GM23338 (cell line): ENCODE measurements at regions not wholly inside any gene's neighbourhood (a gene's known extent, or its start where the extent isn't known, plus 50 kb on each side); places are given as distances from the start of the nearest gene placed in this dataset.

Experiments
- ATAC-seq: fragments of 200-7000 bp; cut with Tn5 transposase; 3 replicates; pipeline ENCODE4 v1.9.1; 2020
- DNase-seq: peaks from one replicate; pipeline ENCODE4 v3.0.0-alpha.2; 2015; ENCODE audit warnings: low spot score
- H2AFZ ChIP-seq: fragments of 200-600 bp; sonication (generic); 2 replicates; pipeline ENCODE4 v1.8.0; 2016; ENCODE audit warnings: antibody characterized with exemption, mild to moderate bottlenecking, moderate library complexity
- H3F3A ChIP-seq: fragments of 200-600 bp; sonication (generic); replicated peaks from 2 replicates; pipeline ENCODE4 v1.8.0; 2017; ENCODE audit warnings: antibody characterized with exemption, mixed run types, low read depth
- H3K27ac ChIP-seq: fragments of 200-600 bp; sonication (generic); 2 replicates; pipeline ENCODE4 v1.6.1; 2016; ENCODE audit warnings: low read depth
- H3K27me3 ChIP-seq: fragments of 200-600 bp; sonication (generic); 2 replicates; pipeline ENCODE4 v1.8.0; 2016; ENCODE audit warnings: mild to moderate bottlenecking, mixed run types, moderate library complexity; ENCODE audit not compliant: insufficient read depth
- H3K36me3 ChIP-seq: fragments of 200-600 bp; sonication (generic); 2 replicates; pipeline ENCODE4 v1.8.0; 2016; ENCODE audit warnings: mild to moderate bottlenecking; ENCODE audit not compliant: insufficient read depth
- H3K4me1 ChIP-seq: fragments of 200-600 bp; sonication (generic); 2 replicates; pipeline ENCODE4 v1.8.0; 2016; ENCODE audit warnings: mild to moderate bottlenecking, moderate library complexity; ENCODE audit not compliant: insufficient read depth
- H3K4me2 ChIP-seq: fragments of 200-600 bp; sonication (generic); 2 replicates; pipeline ENCODE4 v1.7.1; 2017; ENCODE audit warnings: mixed run types
- H3K4me3 ChIP-seq: fragments of 200-600 bp; sonication (generic); 2 replicates; pipeline ENCODE4 v1.6.1; 2016; ENCODE audit warnings: mixed run types
- H3K79me2 ChIP-seq: fragments of 200-600 bp; sonication (generic); replicated peaks from 2 replicates; pipeline ENCODE4 v1.8.0; 2017; ENCODE audit warnings: mild to moderate bottlenecking; ENCODE audit not compliant: insufficient read depth
- H3K9me2 ChIP-seq: fragments of 200-600 bp; sonication (generic); 2 replicates; pipeline ENCODE4 v1.8.0; 2017; ENCODE audit not compliant: insufficient read depth
- H4K20me1 ChIP-seq: fragments of 200-600 bp; sonication (generic); replicated peaks from 2 replicates; pipeline ENCODE4 v1.8.0; 2017; ENCODE audit warnings: mild to moderate bottlenecking; ENCODE audit not compliant: insufficient read depth
- H3K27ac Mint-ChIP-seq: 2 replicates; pipeline ENCODE4 v1.8.0; 2020; ENCODE audit warnings: inconsistent platforms, mild to moderate bottlenecking, moderate library complexity, mixed read lengths
- H3K27me3 Mint-ChIP-seq: 3 replicates; pipeline ENCODE4 v1.8.0; 2022; ENCODE audit warnings: low read depth, mild to moderate bottlenecking, moderate library complexity, mixed read lengths, inconsistent platforms; ENCODE audit not compliant: insufficient read depth, poor library complexity
- H3K36me3 Mint-ChIP-seq: 3 replicates; pipeline ENCODE4 v1.8.0; 2021; ENCODE audit warnings: low read depth, mild to moderate bottlenecking, inconsistent platforms, moderate library complexity, mixed read lengths
- H3K4me1 Mint-ChIP-seq: 3 replicates; pipeline ENCODE4 v1.8.0; 2020; ENCODE audit warnings: mild to moderate bottlenecking, inconsistent platforms, mixed read lengths
- H3K4me3 Mint-ChIP-seq: 3 replicates; pipeline ENCODE4 v1.8.0; 2021; ENCODE audit warnings: moderate library complexity, mild to moderate bottlenecking, inconsistent platforms, mixed read lengths
- H3K9me3 Mint-ChIP-seq: 3 replicates; pipeline ENCODE4 v1.8.0; 2020; ENCODE audit warnings: moderate library complexity, mild to moderate bottlenecking, inconsistent platforms, mixed read lengths
- CREB1 ChIP-seq: fragments of 250-450 bp; sonication (Bioruptor Pico); IDR thresholded peaks from 2 replicates; pipeline ENCODE4 v1.5.0; 2020; ENCODE audit warnings: low read depth, mild to moderate bottlenecking, moderate library complexity
- EZH2 ChIP-seq: fragments of 200-600 bp; sonication (generic); IDR thresholded peaks from one replicate; pipeline ENCODE4 v1.8.0; 2017; ENCODE audit warnings: antibody characterized with exemption, mild to moderate bottlenecking, low read depth; ENCODE audit not compliant: unreplicated experiment
- NANOG ChIP-seq: IDR thresholded peaks from 2 replicates; pipeline ENCODE4 v1.6.1; 2016; ENCODE audit warnings: antibody characterized with exemption, borderline replicate concordance
- POLR2AphosphoS5 ChIP-seq: IDR thresholded peaks from 2 replicates; pipeline ENCODE4 v1.6.1; 2016; ENCODE audit warnings: antibody characterized with exemption, low read depth
- ZNF114 ChIP-seq: fragments of 250-450 bp; sonication (Bioruptor Pico); IDR thresholded peaks from 2 replicates; pipeline ENCODE4 v1.5.0; 2020; ENCODE audit warnings: mild to moderate bottlenecking, moderate library complexity
- TF ChIP-seq, protein P1 (sequence below): fragments of 250-450 bp; sonication (Bioruptor Pico); IDR thresholded peaks from 2 replicates; pipeline ENCODE4 v1.5.0; 2020; ENCODE audit warnings: mild to moderate bottlenecking, moderate library complexity
- TF ChIP-seq, protein P2 (sequence below): IDR thresholded peaks from 2 replicates; pipeline ENCODE4 v1.6.1; 2016; ENCODE audit warnings: antibody characterized with exemption
- TF ChIP-seq, protein P3 (sequence below), 2 experiments: fragments of 200-600 bp in 1 of 2; sonication (generic) in 1 of 2; conservative IDR thresholded peaks; 2 replicates each; pipeline versions ENCODE4 v1.5.1 to v1.6.1; 2016 to 2017; ENCODE audit warnings: antibody characterized with exemption in 2 of 2, low read depth in 2 of 2, mild to moderate bottlenecking in 2 of 2, moderate library complexity in 1 of 2

DNA sequence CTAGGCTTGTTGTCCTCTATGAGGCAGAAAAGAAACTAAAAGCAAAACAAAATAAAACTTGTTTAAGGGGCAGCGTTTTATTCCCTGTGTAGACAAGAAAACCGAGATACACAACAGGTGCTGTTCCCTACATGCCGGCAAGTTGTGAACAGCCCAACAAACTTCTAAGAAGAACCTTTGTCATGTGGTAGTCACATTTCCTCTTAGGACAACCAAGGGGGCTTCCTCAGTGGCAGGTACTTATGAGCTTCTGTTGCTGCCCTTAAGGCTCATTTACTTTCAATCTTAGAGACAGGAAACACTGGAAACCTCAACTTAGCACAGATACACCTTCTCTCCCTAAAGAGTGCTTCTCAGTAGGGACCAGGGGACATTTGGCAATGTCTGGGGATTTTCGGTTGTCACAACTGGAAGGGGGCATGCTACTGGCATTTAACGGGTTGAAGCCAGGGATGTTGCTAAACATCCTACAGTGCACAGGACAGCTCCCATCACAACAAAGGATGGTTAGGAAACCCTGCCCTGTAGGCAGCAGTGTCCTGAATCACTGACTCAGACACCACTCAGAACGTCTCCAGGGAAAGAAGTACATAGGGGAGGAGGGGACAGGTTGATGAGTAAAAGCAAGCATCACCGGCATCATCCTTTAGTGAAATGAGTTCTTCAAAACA is 111.0 kb downstream of the ASB9 start (continued):
- TF ChIP-seq, protein P1, sequence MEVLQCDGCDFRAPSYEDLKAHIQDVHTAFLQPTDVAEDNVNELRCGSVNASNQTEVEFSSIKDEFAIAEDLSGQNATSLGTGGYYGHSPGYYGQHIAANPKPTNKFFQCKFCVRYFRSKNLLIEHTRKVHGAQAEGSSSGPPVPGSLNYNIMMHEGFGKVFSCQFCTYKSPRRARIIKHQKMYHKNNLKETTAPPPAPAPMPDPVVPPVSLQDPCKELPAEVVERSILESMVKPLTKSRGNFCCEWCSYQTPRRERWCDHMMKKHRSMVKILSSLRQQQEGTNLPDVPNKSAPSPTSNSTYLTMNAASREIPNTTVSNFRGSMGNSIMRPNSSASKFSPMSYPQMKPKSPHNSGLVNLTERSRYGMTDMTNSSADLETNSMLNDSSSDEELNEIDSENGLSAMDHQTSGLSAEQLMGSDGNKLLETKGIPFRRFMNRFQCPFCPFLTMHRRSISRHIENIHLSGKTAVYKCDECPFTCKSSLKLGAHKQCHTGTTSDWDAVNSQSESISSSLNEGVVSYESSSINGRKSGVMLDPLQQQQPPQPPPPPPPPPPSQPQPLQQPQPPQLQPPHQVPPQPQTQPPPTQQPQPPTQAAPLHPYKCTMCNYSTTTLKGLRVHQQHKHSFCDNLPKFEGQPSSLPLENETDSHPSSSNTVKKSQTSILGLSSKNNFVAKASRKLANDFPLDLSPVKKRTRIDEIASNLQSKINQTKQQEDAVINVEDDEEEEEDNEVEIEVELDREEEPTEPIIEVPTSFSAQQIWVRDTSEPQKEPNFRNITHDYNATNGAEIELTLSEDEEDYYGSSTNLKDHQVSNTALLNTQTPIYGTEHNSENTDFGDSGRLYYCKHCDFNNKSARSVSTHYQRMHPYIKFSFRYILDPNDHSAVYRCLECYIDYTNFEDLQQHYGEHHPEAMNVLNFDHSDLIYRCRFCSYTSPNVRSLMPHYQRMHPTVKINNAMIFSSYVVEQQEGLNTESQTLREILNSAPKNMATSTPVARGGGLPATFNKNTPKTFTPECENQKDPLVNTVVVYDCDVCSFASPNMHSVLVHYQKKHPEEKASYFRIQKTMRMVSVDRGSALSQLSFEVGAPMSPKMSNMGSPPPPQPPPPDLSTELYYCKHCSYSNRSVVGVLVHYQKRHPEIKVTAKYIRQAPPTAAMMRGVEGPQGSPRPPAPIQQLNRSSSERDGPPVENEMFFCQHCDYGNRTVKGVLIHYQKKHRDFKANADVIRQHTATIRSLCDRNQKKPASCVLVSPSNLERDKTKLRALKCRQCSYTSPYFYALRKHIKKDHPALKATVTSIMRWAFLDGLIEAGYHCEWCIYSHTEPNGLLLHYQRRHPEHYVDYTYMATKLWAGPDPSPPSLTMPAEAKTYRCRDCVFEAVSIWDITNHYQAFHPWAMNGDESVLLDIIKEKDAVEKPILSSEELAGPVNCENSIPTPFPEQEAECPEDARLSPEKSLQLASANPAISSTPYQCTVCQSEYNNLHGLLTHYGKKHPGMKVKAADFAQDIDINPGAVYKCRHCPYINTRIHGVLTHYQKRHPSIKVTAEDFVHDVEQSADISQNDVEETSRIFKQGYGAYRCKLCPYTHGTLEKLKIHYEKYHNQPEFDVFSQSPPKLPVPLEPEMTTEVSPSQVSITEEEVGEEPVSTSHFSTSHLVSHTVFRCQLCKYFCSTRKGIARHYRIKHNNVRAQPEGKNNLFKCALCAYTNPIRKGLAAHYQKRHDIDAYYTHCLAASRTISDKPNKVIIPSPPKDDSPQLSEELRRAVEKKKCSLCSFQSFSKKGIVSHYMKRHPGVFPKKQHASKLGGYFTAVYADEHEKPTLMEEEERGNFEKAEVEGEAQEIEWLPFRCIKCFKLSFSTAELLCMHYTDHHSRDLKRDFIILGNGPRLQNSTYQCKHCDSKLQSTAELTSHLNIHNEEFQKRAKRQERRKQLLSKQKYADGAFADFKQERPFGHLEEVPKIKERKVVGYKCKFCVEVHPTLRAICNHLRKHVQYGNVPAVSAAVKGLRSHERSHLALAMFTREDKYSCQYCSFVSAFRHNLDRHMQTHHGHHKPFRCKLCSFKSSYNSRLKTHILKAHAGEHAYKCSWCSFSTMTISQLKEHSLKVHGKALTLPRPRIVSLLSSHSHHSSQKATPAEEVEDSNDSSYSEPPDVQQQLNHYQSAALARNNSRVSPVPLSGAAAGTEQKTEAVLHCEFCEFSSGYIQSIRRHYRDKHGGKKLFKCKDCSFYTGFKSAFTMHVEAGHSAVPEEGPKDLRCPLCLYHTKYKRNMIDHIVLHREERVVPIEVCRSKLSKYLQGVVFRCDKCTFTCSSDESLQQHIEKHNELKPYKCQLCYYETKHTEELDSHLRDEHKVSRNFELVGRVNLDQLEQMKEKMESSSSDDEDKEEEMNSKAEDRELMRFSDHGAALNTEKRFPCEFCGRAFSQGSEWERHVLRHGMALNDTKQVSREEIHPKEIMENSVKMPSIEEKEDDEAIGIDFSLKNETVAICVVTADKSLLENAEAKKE, result no peak

DNA sequence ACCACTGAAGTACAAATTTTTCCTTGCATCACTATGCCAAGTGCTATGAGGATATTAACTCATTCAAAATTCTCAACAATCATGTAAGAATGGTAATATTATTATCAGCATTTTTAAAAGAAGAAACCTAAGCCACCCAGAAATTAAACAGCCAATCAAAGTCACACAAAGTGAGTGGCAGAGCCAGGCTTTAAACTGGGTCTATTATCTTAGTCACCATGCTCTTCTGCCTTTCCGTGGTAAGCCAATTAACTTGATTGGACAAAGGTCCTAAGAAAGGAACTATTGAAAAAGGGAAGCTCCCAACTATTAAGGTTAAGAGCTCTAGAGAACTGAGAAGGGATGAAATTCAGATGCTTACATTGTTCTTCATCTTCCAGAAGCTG is 111.5 kb downstream of the ASB9 start:
- Histone ChIP-seq H4K20me1 (no peaks in the 10 kb centered on the region), H3K79me2 (no peaks in the 10 kb centered on the region), H3K4me2 (no peak overlapping the region), H3K27ac (no peak overlapping the region), H3K27me3 (no peaks in the 10 kb centered on the region), H3F3A (no peaks in the 10 kb centered on the region), H2AFZ (no peak overlapping the region), H3K9me2 (no peaks in the 10 kb centered on the region), H3K36me3 (no peaks in the 10 kb centered on the region), H3K4me1 (no peaks in the 10 kb centered on the region), H3K4me3 (no peak overlapping the region)
- Mint-ChIP-seq H3K4me1 (no peaks in the 10 kb centered on the region), H3K27ac (no peak overlapping the region), H3K27me3 (no peaks in the 10 kb centered on the region), H3K4me3 (no peak overlapping the region), H3K9me3 (no peaks in the 10 kb centered on the region), H3K36me3 (no peaks in the 10 kb centered on the region)
- ATAC-seq (no peak), DNase-seq (no peak)
- TF ChIP-seq POLR2AphosphoS5 (no peak), CREB1 (CRISPR knock-in tag) (no peak), ZNF114 (no peak), EZH2 (no peak), NANOG (no peak)
- TF ChIP-seq, protein P2, sequence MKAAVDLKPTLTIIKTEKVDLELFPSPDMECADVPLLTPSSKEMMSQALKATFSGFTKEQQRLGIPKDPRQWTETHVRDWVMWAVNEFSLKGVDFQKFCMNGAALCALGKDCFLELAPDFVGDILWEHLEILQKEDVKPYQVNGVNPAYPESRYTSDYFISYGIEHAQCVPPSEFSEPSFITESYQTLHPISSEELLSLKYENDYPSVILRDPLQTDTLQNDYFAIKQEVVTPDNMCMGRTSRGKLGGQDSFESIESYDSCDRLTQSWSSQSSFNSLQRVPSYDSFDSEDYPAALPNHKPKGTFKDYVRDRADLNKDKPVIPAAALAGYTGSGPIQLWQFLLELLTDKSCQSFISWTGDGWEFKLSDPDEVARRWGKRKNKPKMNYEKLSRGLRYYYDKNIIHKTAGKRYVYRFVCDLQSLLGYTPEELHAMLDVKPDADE, result no peak
- TF ChIP-seq, protein P3, sequence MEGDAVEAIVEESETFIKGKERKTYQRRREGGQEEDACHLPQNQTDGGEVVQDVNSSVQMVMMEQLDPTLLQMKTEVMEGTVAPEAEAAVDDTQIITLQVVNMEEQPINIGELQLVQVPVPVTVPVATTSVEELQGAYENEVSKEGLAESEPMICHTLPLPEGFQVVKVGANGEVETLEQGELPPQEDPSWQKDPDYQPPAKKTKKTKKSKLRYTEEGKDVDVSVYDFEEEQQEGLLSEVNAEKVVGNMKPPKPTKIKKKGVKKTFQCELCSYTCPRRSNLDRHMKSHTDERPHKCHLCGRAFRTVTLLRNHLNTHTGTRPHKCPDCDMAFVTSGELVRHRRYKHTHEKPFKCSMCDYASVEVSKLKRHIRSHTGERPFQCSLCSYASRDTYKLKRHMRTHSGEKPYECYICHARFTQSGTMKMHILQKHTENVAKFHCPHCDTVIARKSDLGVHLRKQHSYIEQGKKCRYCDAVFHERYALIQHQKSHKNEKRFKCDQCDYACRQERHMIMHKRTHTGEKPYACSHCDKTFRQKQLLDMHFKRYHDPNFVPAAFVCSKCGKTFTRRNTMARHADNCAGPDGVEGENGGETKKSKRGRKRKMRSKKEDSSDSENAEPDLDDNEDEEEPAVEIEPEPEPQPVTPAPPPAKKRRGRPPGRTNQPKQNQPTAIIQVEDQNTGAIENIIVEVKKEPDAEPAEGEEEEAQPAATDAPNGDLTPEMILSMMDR (conservative IDR thresholded peaks at IDR 0.05; ENCODE audit: low read depth in 2 of 2), result no peak
